DMS 273 treated with DMSO at 0.1 percent for 48 hours (cell line): ENCODE measurements at regions not wholly inside any gene's neighbourhood (a gene's known extent, or its start where the extent isn't known, plus 50 kb on each side); places are given as distances from the start of the nearest gene placed in this dataset.
"Not testable (repeated sequence)": the region's sequence is repeated elsewhere in the genome, so short reads cannot be mapped to it uniquely, and the experiment has no call there.

ENCODE experiments used
- DNase-seq: peaks from one replicate; lab custom pipeline; 2025; lab: John Stamatoyannopoulos, UW

GRCh38 chr11:112310848-112311247, 50.2 kb upstream of the PLET1 start:
- DNase-seq: no peak

GRCh38 chr11:112315057-112315720, 54.5 kb upstream of the PLET1 start:
- no peak for DNase-seq

GRCh38 chr11:112315861-112316739, 55.4 kb upstream of the PLET1 start:
- DNase-seq: no peak

- no peak for DNase-seq
Measured at GRCh38 chr11:112316971-112317370, 56.3 kb upstream of the PLET1 start.

GRCh38 chr11:112318184-112318591, 57.5 kb upstream of the PLET1 start:
- no peak for DNase-seq

- no peak for DNase-seq
Measured at GRCh38 chr11:112318661-112319060, 58.0 kb upstream of the PLET1 start.

- DNase-seq: no peak
Measured at GRCh38 chr11:112320668-112321067, 60.0 kb upstream of the PLET1 start.

- peak; percentile 51 for DNase-seq
Measured at GRCh38 chr11:112321501-112322172, 61.0 kb upstream of the PLET1 start.

- no peak for DNase-seq
Measured at GRCh38 chr11:112322173-112322790, 61.6 kb upstream of the PLET1 start.

GRCh38 chr11:112334381-112334780, 73.7 kb upstream of the PLET1 start:
- DNase-seq: no peak

- no peak for DNase-seq
Measured at GRCh38 chr11:112336356-112336886, 75.8 kb upstream of the PLET1 start.

GRCh38 chr11:112339566-112339965, 78.9 kb upstream of the PLET1 start:
- DNase-seq: no peak

- no peak for DNase-seq
Measured at GRCh38 chr11:112343368-112344039, 82.8 kb upstream of the PLET1 start.

GRCh38 chr11:112344040-112344413, 83.4 kb upstream of the PLET1 start:
- no peak for DNase-seq

GRCh38 chr11:112345166-112345565, 84.5 kb upstream of the PLET1 start:
- DNase-seq: no peak

- DNase-seq: no peak
Measured at GRCh38 chr11:112345706-112346105, 85.0 kb upstream of the PLET1 start.

GRCh38 chr11:112346586-112346985, 85.9 kb upstream of the PLET1 start:
- DNase-seq: no peak

GRCh38 chr11:112348480-112349029, 87.9 kb upstream of the PLET1 start:
- DNase-seq: no peak

GRCh38 chr11:112351423-112351822, 90.8 kb upstream of the PLET1 start:
- DNase-seq: not testable (repeated sequence)

GRCh38 chr11:112352907-112353306, 92.2 kb upstream of the PLET1 start:
- DNase-seq: no peak

GRCh38 chr11:112354364-112354763, 93.7 kb upstream of the PLET1 start:
- DNase-seq: no peak
